ENCODE measurements at regions not wholly inside any gene's neighbourhood (a gene's known extent, or its start where the extent isn't known, plus 50 kb on each side); places are given as distances from the start of the nearest gene placed in this dataset.

DNA sequence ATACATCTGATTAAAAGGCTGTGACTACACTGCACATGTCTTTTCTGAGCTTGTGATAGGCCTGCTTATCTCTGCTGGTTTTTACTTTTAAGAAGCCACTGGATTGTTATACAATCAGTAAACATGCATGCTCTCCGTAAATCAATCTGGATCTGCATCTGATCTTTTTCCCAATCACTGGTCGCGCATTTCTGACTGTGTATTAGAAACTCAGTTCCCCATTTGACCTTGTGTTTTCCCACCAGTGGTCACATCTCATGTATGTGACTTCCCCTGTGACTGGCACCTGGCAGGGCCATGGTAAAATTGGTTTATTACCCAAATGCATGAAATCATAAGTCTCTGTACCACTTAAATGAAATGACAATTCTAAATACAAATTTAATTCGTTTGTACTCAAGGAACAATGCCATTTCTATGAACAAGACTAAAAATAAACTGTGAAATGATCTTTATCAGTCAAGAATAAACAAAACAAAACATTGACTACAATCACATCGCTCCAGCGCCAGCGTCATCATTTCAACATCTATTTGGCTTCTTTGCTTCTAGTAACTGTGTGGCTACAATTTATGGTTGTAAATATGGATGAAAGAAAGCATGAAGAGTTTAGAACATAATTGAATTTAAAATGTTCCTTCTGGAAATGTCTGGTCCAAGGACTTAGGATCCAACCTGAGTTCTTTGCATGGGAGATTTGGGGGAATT is 396.6 kb upstream of the TRIB2 start:
- no peak for DNase-seq

DNA sequence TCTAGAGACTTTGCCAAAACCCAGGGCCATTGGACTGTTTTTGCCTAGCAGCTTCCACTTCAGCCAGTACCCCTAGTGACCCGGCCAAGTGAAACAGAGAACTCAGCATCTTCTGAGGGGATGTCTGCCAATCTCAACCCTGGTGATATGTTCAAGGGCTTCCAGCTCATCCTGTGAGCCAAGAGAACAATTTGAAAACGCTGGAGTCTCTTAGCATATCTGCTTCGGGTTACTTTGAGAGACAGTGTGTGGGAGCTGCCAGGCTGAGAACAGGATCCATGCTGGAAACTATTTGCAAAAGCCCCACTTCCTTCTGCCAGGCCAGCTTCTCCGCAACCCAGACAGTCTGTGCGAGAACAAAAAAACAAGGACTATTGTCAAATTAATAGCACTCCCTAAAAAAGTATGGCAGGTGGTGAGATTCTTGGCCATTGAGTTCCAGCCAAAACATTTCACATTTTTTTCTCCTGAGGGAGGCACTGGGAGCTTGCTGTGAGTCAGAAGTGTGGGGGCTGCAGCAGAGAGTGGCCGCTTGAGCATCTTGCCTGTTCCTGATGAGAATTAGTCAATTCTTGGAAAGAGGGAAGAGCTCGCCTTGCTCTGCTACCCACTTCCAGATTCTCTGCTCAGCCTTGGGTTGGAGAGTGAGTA is 395.6 kb upstream of the TRIB2 start:
- DNase-seq: no peak

- DNase-seq: no peak
Observed at GRCh38 chr2:12321886-12322285, 394.9 kb upstream of the TRIB2 start.

- no peak for DNase-seq
Observed at GRCh38 chr2:12325806-12326205, 390.9 kb upstream of the TRIB2 start.

GRCh38 chr2:12326449-12327190 is 390.1 kb upstream of the TRIB2 start:
- DNase-seq: no peak

DNA sequence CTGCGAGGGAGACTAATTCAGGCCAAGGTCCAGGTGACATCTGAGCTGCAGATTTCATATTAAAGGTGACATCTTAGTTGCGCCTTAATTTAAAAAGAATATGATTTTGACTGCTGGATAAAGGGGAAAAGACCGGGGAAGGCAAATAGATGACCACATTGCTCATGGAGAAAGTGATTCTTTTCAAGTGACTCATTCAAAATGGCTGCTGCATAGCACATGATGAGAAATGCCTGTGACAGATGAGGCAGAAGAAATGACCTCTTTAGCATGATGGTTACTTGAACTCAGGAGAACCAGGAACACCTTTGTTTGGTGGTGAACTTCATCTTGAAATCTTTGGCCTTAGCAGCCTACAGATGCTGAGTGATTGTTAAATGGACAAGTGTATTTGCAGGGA is 385.8 kb upstream of the TRIB2 start:
- no peak for DNase-seq

- no peak for DNase-seq
Observed at GRCh38 chr2:12331698-12332097, 385.0 kb upstream of the TRIB2 start.

- no peak for DNase-seq
Observed at GRCh38 chr2:12333293-12333692, 383.4 kb upstream of the TRIB2 start.

DNA sequence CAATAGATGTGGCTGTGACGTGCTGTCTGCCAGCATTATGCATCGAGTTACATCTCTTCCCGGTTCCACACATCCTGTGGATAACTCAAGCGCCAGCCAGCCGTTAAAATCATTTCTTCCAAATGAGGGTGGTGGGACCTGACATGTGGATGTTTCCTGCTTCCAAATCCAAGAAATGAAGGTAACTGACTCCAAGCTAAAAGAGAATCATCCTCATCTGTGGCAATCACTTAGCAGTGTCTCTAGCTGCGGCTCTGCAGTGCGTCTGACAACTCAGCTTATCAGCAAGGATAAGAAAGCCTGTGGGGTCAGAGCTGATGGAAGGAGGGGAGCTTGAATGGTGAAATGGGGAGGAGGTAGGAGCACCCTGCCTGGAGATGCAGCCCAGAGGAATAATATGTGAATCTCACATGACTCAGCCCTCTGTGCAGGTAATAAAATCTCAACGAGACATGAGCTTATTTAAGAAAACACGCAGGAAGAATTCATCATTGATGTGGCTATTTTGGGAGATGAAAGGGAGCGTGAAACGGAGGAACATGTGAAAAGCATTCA is 382.2 kb upstream of the TRIB2 start:
- no peak for DNase-seq

- DNase-seq: no peak
Observed at GRCh38 chr2:12335131-12335530, 381.6 kb upstream of the TRIB2 start.

GRCh38 chr2:12335995-12336394 is 380.7 kb upstream of the TRIB2 start:
- DNase-seq: no peak

- DNase-seq: no peak
Observed at GRCh38 chr2:12338946-12339697, 377.6 kb upstream of the TRIB2 start.

DNA sequence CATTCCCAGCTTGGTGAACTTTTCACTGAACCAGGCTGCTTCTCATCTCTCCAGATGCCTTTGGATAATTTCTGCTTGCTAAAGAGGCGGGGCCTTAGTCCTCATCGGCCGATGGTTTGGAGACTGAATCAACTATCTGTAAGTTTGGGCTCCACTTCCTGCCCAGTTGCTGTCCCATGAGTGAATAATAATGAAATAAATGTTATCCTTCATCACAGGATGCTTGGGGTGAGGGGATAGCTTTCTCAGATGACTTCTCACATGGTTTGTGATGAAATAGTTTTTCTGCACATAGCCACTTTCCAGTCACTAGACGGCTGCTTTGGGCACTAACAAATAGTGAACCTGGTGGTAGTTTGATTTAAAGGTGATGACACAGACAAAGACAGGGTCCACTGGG is 376.6 kb upstream of the TRIB2 start:
- DNase-seq: no peak

DNA sequence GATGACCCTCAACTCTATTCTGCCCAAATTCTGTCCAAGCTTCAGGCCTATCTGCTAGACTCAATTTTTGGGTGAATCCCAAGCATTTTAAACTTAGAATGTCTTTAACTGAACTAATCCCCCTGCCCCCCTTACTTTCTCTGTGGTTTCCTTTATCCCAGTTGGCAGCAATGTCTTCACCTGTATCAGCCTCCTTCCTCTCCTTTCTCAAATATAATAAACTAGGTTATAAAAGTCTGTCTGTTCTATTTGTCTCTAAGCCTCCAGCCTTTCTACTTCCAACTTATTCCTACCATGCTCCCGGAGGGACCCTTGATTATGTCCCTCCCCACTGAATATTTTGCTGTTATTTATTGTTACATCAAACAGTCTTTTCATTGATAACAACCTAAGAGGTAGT is 375.5 kb upstream of the TRIB2 start:
- DNase-seq: no peak

- DNase-seq: no peak
Observed at GRCh38 chr2:12341920-12342319, 374.8 kb upstream of the TRIB2 start.

- no peak for DNase-seq
Observed at GRCh38 chr2:12343141-12343540, 373.6 kb upstream of the TRIB2 start.

DNA sequence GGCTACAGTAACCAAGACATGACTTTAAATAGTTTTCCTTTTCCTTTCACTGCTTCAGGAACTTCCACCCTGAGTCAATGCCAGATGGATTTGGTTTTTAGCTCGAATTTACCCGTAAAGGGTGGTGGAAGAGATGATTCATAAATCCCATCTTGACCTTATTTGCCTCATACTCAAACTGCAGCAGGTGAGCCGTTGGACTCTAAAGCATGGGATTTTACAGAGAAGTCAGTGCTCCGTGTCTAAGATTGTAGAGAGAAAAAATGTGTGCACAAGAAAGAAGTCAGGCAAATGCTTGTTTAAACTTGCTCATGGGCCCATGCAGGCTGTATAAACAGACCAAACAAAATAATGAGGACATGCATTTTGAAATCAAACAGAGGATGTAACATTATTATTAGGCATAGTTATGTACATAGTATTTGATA is 369.7 kb upstream of the TRIB2 start:
- no peak for DNase-seq

DNA sequence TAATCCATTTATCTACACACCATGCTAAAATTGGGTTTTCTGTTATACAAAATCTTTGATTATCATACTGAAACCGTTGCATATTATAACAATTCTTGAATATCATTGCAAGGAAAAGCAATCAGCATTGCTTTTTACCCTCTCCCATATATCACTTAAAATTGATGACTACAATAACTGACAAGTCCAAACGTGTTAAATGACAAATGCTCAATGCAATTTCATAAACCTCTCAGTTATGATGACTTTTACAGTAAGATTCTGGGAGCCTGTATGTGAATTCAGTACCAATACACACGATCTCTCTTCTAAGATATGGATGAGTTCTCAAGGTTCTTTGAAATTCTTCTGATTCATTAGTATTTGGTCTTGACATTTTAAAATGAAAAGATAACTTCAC is 368.5 kb upstream of the TRIB2 start:
- no peak for DNase-seq

DNA sequence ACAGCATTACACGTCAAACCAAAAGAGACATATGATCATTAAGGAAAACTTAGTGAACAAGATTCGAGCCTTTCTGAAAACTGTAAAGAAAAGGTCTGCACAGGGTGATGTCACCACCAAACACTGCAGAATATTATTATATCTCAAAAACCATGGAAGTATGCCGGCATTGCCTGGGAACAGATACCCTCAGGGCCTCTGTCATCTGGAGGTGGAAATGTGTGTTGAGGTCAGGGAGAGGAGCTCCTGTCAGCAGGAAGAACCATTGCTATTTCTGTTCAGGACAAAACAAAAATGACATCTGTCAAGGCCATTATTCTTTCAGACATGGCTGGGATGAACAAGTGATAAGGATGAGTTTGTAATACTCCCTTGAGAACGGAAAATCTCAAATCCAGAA is 365.9 kb upstream of the TRIB2 start:
- no peak for DNase-seq

- DNase-seq: no peak
Observed at GRCh38 chr2:12352889-12353288, 363.8 kb upstream of the TRIB2 start.

DNA sequence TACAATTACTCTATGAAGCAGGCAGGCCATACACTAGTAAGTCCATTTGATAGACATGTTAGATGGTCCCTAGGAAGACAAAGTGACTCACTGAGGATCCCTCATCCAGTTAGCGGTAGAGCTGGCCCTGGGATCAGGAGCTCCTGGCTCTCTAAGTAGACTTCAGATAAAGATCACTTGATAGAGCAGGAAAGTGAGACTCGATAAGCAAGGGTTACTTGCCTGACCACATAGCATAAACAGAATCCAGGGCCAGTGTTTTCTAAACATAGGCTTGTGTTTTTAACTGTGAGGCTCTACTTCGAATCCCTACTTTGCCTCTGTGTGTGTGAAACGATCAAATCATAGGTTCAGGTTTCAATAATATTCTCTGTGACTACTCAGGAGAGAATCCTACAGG is 355.2 kb upstream of the TRIB2 start:
- DNase-seq: no peak

DNA sequence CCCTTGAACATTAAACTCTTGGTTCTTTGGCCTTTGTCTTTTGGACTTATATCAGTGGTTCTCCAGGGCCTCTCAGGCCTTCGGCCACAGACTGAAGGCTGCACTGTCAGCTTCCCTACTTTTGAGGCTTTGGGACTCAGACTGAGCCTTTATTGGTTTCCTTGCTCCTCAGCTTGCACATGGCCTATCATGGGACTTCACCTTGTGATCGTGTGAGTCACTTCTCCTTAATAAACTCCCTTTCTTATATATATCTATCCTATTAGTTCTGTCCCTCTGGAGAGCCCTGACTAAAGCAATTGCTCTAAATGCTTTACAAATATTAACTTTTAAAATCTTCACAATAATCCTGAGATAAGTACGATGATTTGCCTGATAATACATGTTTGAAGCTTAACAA is 353.6 kb upstream of the TRIB2 start:
- DNase-seq: no peak

GRCh38 chr2:12363569-12363968 is 353.2 kb upstream of the TRIB2 start:
- no peak for DNase-seq

All from T-helper 2 cell (primary cell).